ENCODE measurements at regions not wholly inside any gene's neighbourhood (a gene's known extent, or its start where the extent isn't known, plus 50 kb on each side); places are given as distances from the start of the nearest gene placed in this dataset.

- TF ChIP-seq MTA1 (CRISPR knock-in tag; IDR thresholded peaks at IDR 0.05; ENCODE audit: borderline replicate concordance) (no peak), ZNF503 (CRISPR knock-in tag; IDR thresholded peaks at IDR 0.05) (no peak), ZNF292 (CRISPR knock-in tag; IDR thresholded peaks at IDR 0.05; ENCODE audit: borderline replicate concordance, low read depth) (no peak), HINFP (CRISPR knock-in tag; IDR thresholded peaks at IDR 0.05; ENCODE audit: low read depth) (no peak), ZNF605 (CRISPR knock-in tag; IDR thresholded peaks at IDR 0.05) (no peak), SYNCRIP (IDR thresholded peaks at IDR 0.05; ENCODE audit: insufficient read depth, low read depth, low read length) (no peak), AGO2 (optimal IDR thresholded peaks at IDR 0.05; ENCODE audit: low read depth, low read length) (no peak)
- TF ChIP-seq, protein P1, sequence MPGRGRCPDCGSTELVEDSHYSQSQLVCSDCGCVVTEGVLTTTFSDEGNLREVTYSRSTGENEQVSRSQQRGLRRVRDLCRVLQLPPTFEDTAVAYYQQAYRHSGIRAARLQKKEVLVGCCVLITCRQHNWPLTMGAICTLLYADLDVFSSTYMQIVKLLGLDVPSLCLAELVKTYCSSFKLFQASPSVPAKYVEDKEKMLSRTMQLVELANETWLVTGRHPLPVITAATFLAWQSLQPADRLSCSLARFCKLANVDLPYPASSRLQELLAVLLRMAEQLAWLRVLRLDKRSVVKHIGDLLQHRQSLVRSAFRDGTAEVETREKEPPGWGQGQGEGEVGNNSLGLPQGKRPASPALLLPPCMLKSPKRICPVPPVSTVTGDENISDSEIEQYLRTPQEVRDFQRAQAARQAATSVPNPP (CRISPR knock-in tag; IDR thresholded peaks at IDR 0.05) = no peak
Measured at GRCh38 chr2:129462349-129462748, 517.1 kb upstream of the RAB6C start (continued).

DNA sequence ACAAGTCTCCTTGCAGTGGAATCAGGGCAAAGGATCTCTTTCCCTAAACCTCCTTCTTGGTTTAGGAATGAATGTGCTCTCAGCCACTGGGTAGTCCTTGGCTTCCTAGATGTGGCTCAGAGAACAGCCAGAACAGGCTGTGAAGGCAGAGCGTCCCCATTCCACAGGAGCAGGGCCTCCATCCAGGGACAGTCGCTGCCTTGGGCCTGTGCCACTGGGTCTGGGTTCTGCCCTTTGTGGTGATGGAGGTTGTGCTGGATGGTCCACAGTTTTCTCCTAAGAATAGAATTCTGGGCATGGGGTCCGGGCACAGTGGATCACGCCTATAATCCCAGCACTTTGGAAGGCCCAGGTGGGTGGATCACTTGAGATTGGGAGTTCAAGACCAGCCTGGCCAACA lies 516.5 kb upstream of the RAB6C start:
- no peak for ATAC-seq
- in situ Hi-C loops (cut with HindIII; ENCODE audit: extremely low pct_ligation_motif_present, low pct_unique_long_range_greater_than_20kb) = no loop called here
- no TSS peak for BruUV-seq (replicated peaks)
- Histone ChIP-seq H3K27ac (ENCODE audit: extremely low read length, insufficient read depth, low read length) (no peak overlapping the region), H3K4me3 (replicated peaks in 1 of 3; ENCODE audit: insufficient read depth in 1 of 3, low read depth in 2 of 3, low read length in 3 of 3) (no peak overlapping the region), H3K36me3 (replicated peaks in 1 of 2; ENCODE audit: control insufficient read depth in 1 of 2, insufficient read depth in 2 of 2, low read length in 2 of 2) (no peaks in the 10 kb centered on the region), H3K4me1 (ENCODE audit: insufficient read depth, low read length) (no peaks in the 10 kb centered on the region), H2AFZ (ENCODE audit: low read length) (no peak overlapping the region), H3K27me3 (ENCODE audit: control insufficient read depth in 1 of 2, insufficient read depth in 2 of 2, low read length in 2 of 2) (peaks cover 1 to 18% of the 10 kb centered on the region in 2 experiments; a peak in 3 of 5 replicates), H3K4me2 (ENCODE audit: low read depth, low read length) (no peak overlapping the region), H3K79me2 (ENCODE audit: insufficient read depth, low read length) (no peaks in the 10 kb centered on the region), H4K20me1 (ENCODE audit: insufficient read depth, low read length) (no peaks in the 10 kb centered on the region), H3K9me3 (ENCODE audit: low read length) (no peaks in the 10 kb centered on the region), H3K9ac (ENCODE audit: insufficient read depth, low read depth, low read length) (no peak overlapping the region)
- DNase-seq (ENCODE audit: low spot score) = no peak
- intact Hi-C loops (cut with micrococcal nuclease; ENCODE audit: unreplicated experiment) = no loop called here
- CTCF ChIA-PET (ENCODE audit: low intra/inter-chr PET ratio, low total read pairs) = no interaction called here
- POLR2A ChIA-PET = no interaction called here
- no peak for FAIRE-seq
- 3% methylated on average over 4 of the region's 4 CpGs for WGBS (ENCODE audit: low lambda C conversion rate)
- TF ChIP-seq SRSF9 (IDR thresholded peaks at IDR 0.05; ENCODE audit: borderline replicate concordance, insufficient read depth, low read depth, low read length, poor library complexity, severe bottlenecking) (no peak), ASH2L (IDR thresholded peaks at IDR 0.05; ENCODE audit: insufficient read length, low read depth, low read length) (no peak), ZNF446 (CRISPR knock-in tag; IDR thresholded peaks at IDR 0.05) (no peak), KAT7 (CRISPR knock-in tag; IDR thresholded peaks at IDR 0.05; ENCODE audit: borderline replicate concordance) (no peak), RCOR2 (CRISPR knock-in tag; IDR thresholded peaks at IDR 0.05) (no peak), MEF2D (CRISPR knock-in tag; IDR thresholded peaks at IDR 0.05) (no peak), POLR2A (IDR thresholded peaks at IDR 0.05; ENCODE audit: insufficient read depth in 1 of 2, low read depth in 2 of 2, low read length in 2 of 2) (no peak), NCOA1 (CRISPR knock-in tag; IDR thresholded peaks at IDR 0.05) (no peak), NBN (conservative IDR thresholded peaks at IDR 0.05) (no peak), ZFY (CRISPR knock-in tag; IDR thresholded peaks at IDR 0.05) (no peak), PHF20 (CRISPR knock-in tag; IDR thresholded peaks at IDR 0.05) (no peak), ZC3H4 (CRISPR knock-in tag; IDR thresholded peaks at IDR 0.05; ENCODE audit: borderline replicate concordance) (no peak)
